ENCODE measurements at regions not wholly inside any gene's neighbourhood (a gene's known extent, or its start where the extent isn't known, plus 50 kb on each side); places are given as distances from the start of the nearest gene placed in this dataset.
"Not testable (repeated sequence)": the region's sequence is repeated elsewhere in the genome, so short reads cannot be mapped to it uniquely, and the experiment has no call there.

GRCh38 chr4:79213702-79214101 lies 112.2 kb downstream of the NAA11 start:
- DNase-seq, result no peak

- DNase-seq, result no peak
These were observed 112.9 kb downstream of the NAA11 start for GRCh38 chr4:79213010-79213409.

- DNase-seq, result no peak
These were observed 113.5 kb downstream of the NAA11 start for GRCh38 chr4:79212311-79212710.

- no peak for DNase-seq
These were observed 114.4 kb downstream of the NAA11 start for GRCh38 chr4:79211490-79211889.

GRCh38 chr4:79210636-79211049 lies 115.2 kb downstream of the NAA11 start:
- DNase-seq, result no peak

- DNase-seq, result no peak
These were observed 115.8 kb downstream of the NAA11 start for GRCh38 chr4:79209822-79210635.

DNA sequence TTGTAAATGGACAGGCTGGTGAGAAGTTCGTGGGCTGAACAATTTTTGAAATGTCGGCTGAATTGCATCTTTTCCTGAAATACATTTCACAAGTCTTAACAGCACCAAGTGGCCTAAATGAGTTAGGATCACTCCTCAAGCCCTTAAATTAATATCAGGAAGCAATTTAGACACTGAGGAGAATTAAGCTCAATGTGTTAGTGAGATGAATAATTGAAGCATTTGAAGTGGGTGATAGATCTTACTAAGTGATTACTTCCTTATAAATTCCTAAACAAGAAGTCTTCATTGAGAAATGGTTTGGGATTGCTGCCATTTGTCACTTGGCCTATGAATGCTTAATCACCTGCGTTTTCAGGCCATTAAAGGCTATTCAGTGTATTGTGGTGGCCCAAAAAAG lies 116.8 kb downstream of the NAA11 start:
- DNase-seq, result no peak

DNA sequence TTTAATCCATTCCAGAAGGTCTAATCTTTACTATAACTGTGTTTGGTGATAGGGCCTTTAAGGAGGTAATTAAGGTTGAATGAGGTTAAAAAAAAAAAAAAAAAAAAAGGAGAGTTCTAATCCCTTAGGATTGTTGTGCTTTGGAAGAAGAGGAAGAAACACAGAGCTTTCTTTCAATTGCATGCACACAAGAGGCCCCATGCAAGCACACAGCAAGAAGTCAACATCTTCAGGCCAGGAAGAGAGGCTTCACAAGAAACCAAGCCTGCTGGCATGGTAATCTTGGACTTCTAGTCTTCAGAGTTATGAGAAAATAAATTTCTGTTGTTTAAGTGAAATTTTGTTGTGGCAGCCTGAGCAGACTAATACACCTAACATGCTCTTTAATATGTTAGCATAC lies 118.6 kb downstream of the NAA11 start:
- DNase-seq, result no peak

- no peak for DNase-seq
These were observed 119.2 kb downstream of the NAA11 start for GRCh38 chr4:79206660-79207059.

GRCh38 chr4:79205121-79205520 lies 120.7 kb downstream of the NAA11 start:
- no peak for DNase-seq

- no peak for DNase-seq
These were observed 123.9 kb downstream of the NAA11 start for GRCh38 chr4:79201971-79202370.

GRCh38 chr4:79199743-79200142 lies 126.1 kb downstream of the NAA11 start:
- no peak for DNase-seq

DNA sequence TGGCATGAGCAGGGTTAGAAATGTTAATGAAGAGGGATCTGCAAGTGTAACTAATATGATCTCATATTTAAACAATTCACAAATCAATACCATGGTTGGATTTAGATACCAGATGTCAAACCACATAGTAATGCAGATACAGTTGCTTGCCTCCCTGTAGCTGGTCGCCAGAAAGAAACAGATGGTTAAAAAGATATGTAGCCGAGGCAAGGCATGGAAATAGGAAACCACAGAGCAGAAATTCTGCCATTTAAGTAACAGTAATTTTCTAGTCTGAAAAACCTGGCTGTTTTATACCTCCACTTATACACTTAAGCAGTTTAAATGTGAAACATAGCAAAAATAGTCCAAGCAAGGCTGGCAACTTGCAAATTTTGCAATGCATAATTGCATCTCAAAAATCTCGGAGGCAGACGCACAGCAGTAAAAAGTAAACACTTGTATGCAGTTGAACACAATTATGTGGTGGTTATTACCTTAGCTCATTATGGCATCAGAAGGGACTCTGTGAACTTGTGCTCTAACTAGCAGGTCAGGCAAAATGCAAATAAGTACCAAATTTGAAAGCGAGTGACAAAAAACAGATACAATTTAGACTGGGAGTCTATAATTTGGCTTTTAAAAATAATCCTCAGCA lies 126.8 kb downstream of the NAA11 start:
- no peak for DNase-seq

GRCh38 chr4:79197275-79198009 lies 128.4 kb downstream of the NAA11 start:
- no peak for DNase-seq

- not testable (repeated sequence) for DNase-seq
These were observed 134.6 kb downstream of the NAA11 start for GRCh38 chr4:79191292-79191691.

DNA sequence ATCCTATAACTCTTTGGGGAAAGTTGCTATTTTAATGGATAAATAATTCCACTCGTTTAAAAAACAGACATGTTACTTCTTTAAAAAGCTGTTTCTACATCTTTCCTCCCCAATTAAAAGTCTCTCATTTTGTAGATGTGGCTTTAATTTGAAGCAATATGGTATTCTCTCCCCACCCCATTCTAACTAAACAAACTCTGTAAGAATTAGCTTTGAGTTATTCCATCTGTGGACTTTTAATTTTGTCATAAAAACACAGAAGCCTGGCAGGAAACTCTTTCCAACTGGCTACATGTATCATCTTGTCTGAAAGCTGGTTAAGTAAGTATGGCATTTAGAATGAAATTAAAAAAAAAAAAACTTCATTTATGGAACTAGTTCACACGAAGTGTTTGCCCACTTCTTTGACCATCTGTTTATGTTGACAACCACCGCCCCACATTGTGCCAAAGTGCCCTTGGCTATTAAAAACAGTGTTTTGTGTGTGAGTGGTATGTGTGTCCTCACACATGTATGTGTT lies 140.3 kb downstream of the NAA11 start:
- no peak for DNase-seq

DNA sequence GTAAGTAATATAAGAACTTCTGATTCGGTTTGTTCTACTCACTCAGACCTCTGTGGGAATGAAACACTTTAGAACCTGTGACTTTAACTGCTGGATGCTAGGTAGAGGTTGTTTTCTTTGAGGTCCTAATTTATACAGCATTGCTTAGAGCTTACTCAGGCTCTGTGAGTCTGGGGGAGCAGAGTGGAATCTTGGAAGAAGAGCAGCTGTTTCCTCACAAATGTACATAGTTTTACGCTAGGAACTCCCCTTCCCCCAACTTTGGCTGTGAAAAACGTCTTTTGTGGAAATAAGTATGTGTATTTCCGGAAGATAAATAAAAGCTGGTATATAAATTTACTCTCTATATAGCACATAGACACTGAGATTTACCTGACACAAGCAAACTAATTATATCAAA lies 141.4 kb downstream of the NAA11 start:
- DNase-seq, result no peak

- DNase-seq, result no peak
These were observed 143.7 kb downstream of the NAA11 start for GRCh38 chr4:79182209-79182608.

DNA sequence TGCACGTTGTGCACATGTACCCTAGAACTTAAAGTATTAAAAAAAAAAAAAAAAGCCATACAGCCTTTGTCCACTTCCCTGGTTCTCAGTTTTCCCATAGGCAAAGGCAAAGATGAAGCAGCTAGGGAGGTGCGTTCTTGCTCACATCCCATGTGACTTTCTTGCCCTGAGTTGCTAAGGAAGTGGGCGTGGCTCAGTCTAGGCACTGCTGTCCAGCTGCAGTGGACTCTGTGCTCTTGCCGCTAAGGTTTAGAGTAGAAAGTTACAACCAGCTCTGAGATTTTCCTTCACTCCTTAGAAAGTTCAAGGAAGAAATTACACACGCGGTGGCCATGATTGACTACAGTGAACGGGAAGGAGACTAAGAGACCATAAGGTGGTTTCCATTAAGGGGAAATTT lies 144.7 kb downstream of the NAA11 start:
- DNase-seq, result no peak

GRCh38 chr4:79178760-79179159 lies 147.1 kb downstream of the NAA11 start:
- no peak for DNase-seq

DNA sequence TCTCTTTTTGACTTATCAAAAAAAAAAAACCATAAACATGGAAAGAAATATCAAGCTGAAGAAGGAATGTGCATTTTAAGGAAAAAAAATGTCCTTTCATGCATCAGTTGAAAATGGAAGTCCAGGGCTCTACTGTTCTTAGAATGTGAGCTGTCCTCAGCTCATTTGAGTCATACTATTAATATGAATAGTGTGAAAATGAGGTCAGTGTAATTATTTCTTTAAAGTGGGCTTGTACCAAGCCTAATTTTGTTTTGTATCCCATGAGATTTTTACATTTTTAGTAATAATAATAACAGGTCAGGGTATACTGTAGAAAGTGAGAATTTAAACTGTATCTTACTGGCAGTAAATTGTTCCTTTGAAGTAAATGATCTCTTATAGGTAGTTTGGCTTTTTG lies 148.5 kb downstream of the NAA11 start:
- no peak for DNase-seq

DNA sequence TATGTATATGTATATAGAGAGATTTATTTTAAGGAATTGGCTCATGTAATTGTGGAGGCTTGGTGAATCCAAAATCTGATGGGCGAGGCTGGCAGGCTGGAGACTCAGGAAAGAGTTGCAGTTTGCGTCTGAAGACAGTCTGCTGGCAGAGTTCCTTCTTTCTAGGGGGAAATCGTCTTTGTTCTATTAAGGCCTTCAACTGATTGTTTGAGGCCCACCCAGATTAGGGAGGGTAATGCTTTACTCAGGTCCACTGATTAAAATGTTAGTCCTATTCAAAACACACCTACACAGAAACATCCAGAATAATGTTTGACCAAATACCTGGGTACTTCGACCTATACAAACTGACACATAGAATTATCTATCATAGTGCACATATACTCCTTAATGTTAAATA lies 149.5 kb downstream of the NAA11 start:
- no peak for DNase-seq

- DNase-seq, result no peak
These were observed 150.1 kb downstream of the NAA11 start for GRCh38 chr4:79175716-79176115.
